ENCODE measurements at regions not wholly inside any gene's neighbourhood (a gene's known extent, or its start where the extent isn't known, plus 50 kb on each side); places are given as distances from the start of the nearest gene placed in this dataset.
"Not testable (repeated sequence)": the region's sequence is repeated elsewhere in the genome, so short reads cannot be mapped to it uniquely, and the experiment has no call there.

DNA sequence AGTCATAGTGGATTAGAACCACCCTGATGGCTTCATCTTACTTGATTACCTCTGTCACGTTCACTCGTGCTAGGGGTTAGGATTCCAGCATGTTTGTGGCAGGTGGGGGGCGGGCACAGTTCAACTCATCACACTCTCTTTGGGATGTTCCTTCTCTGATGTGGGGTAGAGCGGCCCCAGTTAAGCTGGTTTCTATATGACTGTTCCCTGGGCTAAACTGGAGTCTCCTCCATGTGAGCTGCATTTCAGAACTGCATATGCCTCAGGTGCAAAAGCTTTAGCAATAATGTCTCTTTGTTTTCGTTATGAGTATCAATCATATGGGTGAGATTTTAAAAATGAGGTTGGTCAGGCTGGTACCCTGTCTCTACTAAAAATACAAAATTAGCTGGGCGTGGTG is 393.2 kb downstream of the RPS6KC1 start:
- TF ChIP-seq, protein P1, sequence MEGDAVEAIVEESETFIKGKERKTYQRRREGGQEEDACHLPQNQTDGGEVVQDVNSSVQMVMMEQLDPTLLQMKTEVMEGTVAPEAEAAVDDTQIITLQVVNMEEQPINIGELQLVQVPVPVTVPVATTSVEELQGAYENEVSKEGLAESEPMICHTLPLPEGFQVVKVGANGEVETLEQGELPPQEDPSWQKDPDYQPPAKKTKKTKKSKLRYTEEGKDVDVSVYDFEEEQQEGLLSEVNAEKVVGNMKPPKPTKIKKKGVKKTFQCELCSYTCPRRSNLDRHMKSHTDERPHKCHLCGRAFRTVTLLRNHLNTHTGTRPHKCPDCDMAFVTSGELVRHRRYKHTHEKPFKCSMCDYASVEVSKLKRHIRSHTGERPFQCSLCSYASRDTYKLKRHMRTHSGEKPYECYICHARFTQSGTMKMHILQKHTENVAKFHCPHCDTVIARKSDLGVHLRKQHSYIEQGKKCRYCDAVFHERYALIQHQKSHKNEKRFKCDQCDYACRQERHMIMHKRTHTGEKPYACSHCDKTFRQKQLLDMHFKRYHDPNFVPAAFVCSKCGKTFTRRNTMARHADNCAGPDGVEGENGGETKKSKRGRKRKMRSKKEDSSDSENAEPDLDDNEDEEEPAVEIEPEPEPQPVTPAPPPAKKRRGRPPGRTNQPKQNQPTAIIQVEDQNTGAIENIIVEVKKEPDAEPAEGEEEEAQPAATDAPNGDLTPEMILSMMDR (IDR thresholded peaks at IDR 0.05; ENCODE audit: extremely low read depth, missing control alignments): no peak
- DNase-seq (ENCODE audit: low spot score): no peak

DNA sequence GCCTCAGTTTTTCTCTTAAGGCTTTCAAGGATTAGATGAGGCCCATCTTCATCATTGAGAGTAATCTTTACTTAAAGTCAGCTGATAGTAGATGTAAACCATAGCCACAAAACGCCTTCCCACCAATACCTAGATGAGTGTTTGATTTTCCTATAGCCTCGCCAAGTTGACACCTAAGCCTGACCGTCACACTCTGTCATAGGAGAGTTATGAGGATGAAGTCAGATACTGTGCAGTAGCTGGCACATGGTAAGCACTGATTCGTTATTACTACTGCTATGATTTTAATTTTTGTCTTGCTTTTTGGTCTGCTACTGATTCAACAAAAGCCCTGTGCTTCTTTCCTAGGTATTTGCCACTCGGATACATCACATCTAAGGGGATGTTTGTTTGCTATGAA is 395.5 kb downstream of the RPS6KC1 start:
- no peak for DNase-seq (ENCODE audit: low spot score)
- TF ChIP-seq, protein P1 (IDR thresholded peaks at IDR 0.05; ENCODE audit: extremely low read depth, missing control alignments): no peak

DNA sequence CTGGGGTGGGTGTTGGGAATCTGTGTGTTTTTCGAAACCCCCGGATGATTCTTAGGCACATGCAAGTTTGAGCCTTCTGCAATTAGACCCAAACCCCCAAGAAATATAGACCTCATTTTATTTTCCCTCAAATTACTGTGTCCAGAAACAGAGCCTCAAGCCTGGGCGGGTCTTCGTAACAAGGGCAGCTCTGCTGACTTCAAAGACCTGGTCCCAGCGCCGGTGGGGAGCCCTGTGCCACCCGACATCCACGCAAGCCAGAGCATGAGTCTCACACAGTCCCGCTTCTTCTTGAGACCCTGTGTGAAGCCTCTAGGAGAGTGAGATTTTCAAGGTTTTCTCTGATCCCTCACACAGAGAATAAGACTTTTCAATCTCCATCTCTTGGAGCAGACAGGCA is 397.3 kb downstream of the RPS6KC1 start:
- DNase-seq (ENCODE audit: low spot score): no peak
- TF ChIP-seq, protein P1 (IDR thresholded peaks at IDR 0.05; ENCODE audit: extremely low read depth, missing control alignments): no peak

DNA sequence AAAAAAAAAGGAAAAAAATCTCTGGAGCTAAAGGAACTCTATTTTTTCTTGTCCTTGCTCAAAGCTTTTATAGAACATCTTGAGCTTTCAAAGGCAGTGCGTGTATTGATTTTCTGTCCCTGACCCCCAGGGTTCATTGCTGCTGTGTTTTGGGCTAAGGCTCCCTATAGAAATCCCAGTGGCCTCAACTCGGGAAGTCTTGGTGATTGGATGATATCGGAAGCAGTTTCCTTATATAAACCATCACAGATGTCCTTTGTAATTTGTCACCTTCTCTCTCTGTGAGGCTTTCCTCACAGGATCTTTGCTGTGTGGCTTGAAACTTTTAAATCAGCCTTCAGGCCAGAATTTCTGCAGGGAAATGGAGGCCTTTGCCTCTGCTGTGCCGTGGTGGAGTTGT is 397.7 kb downstream of the RPS6KC1 start:
- no peak for DNase-seq (ENCODE audit: low spot score)
- TF ChIP-seq, protein P1 (IDR thresholded peaks at IDR 0.05; ENCODE audit: extremely low read depth, missing control alignments): no peak

DNA sequence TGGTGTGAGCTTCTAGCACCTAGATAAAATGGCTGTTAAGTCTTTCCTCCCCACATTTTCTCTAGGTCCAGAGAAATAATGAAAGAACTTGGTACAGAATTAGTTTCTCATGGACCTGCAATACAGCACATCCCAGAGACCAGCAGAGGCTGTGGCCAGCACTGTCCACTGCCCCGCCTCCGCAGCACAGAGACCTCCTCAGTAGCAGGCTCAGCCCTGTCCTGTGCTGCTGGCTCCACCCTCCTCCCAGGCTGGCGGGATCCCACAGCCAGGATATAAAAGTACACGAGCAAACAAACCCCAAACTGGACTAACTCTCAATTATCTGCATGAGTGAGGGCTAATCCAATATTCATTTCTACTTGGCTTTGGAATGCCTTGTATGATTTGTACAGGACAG is 401.5 kb downstream of the RPS6KC1 start:
- TF ChIP-seq, protein P1 (IDR thresholded peaks at IDR 0.05; ENCODE audit: extremely low read depth, missing control alignments): no peak
- DNase-seq (ENCODE audit: low spot score): no peak

DNA sequence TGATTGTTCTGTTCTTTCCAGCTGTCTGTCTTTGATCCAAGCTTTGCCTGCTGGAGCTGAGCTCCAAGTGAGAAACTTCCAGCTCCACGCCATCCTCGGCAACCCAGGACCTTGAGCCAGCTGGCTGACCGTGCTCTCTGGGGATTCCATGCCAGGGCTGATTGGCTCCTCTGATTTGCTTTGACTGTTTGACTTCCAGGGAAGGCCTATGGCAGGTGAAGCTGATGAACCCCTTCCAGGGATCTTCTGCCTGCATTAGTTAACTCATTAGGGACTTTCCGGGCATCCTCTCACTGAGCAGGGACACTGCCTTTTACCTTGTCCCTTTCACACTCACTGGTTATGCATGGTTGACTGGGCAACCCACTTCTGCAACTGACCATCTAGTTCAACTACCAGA is 406.1 kb downstream of the RPS6KC1 start:
- no peak for DNase-seq (ENCODE audit: low spot score)
- TF ChIP-seq, protein P1 (IDR thresholded peaks at IDR 0.05; ENCODE audit: extremely low read depth, missing control alignments): no peak

DNA sequence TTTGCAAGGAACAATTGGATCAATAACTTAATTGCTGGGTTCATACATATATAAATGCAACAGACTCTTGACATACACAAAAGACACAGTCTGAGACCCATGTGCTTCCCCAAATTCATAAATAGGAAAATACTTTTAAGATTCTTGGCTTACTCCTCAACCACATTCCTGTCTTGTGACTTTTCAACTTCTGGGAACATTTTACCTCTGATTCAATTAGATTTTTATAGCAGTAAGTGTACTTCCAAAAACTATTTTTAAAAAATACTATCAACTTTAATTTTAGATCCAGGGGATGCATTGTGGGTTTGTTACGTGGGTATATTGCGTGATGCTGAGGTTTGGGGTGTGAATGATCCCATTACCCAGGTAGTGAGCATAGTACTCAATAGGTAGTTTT is 406.7 kb downstream of the RPS6KC1 start:
- DNase-seq (ENCODE audit: low spot score): no peak
- TF ChIP-seq, protein P1 (IDR thresholded peaks at IDR 0.05; ENCODE audit: extremely low read depth, missing control alignments): no peak

DNA sequence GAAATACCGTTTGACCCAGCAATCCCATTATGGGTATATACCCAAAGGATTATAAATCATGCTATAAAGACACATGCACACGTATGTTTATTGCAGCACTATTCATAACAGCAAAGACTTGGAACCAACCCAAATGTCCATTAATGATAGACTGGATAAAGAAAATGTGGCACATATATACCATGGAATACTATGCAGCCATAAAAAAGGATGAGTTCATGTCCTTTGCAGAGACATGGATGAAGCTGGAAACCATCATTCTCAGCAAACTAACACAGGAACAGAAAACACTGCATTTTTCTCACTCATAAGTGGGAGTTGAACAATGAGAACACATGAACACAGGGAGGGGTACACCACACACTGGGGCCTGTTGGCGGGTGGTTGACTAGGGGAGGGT is 411.3 kb downstream of the RPS6KC1 start:
- not testable (repeated sequence) for DNase-seq (ENCODE audit: low spot score)
